ENCODE measurements at regions not wholly inside any gene's neighbourhood (a gene's known extent, or its start where the extent isn't known, plus 50 kb on each side); places are given as distances from the start of the nearest gene placed in this dataset.

GRCh38 chr10:76769582-76769981 is 868.0 kb downstream of the KCNMA1 start:
- no peaks in the 10 kb centered on the region for H4K20me1 ChIP-seq (replicated peaks; ENCODE audit: control insufficient read depth, insufficient read depth, low read length)
- no peaks in the 10 kb centered on the region; the same call in 1 of the 2 replicates for H3K9me3 ChIP-seq (replicated peaks; ENCODE audit: control insufficient read depth, insufficient read depth, low read depth, low read length)
- no TSS peak for BruUV-seq (replicated peaks)
- no peaks in the 10 kb centered on the region for H3K27me3 ChIP-seq (ENCODE audit: control insufficient read depth in 2 of 2, insufficient read depth in 2 of 2, low read length in 2 of 2)
- in situ Hi-C loops (cut with MboI): no loop called here
- FAIRE-seq (no peak), DNase-seq (ENCODE audit: extremely low read depth in 1 of 4, low spot score in 3 of 4) (no peak), ATAC-seq (no peak)
- no peaks in the 10 kb centered on the region for H3K4me1 ChIP-seq (replicated peaks in 1 of 2; ENCODE audit: control insufficient read depth in 2 of 2, insufficient read depth in 2 of 2, low read length in 2 of 2)
- no peak overlapping the region for H3K9ac ChIP-seq (ENCODE audit: insufficient read depth in 1 of 2, low read depth in 2 of 2, low read length in 2 of 2)
- no peak overlapping the region for H3K4me2 ChIP-seq (ENCODE audit: insufficient read depth, low read length)
- H3K79me2 ChIP-seq (ENCODE audit: control insufficient read depth, insufficient read depth, low read length): no peaks in the 10 kb centered on the region
- H3K27ac ChIP-seq (ENCODE audit: extremely low read depth, low read depth, low read length): no peak overlapping the region
- H3K4me3 ChIP-seq: no peak overlapping the region
- no peak for TF ChIP-seq SMAD2 (IDR thresholded peaks at IDR 0.05; ENCODE audit: low read depth, low read length)
- no peak for TF ChIP-seq TBP (optimal IDR thresholded peaks at IDR 0.05; ENCODE audit: low read depth, low read length)
- TF ChIP-seq ZNF717 (CRISPR knock-in tag; IDR thresholded peaks at IDR 0.05): no peak
- no peak for TF ChIP-seq HNRNPL (IDR thresholded peaks at IDR 0.05; ENCODE audit: low read depth, low read length)
- no peak for TF ChIP-seq STAT5B (CRISPR knock-in tag; IDR thresholded peaks at IDR 0.05)
- no peak for TF ChIP-seq ZNF41 (CRISPR knock-in tag; conservative IDR thresholded peaks at IDR 0.05)
- no peak for TF ChIP-seq ZNF354B (CRISPR knock-in tag; IDR thresholded peaks at IDR 0.05)
- no peak for TF ChIP-seq HNRNPUL1 (IDR thresholded peaks at IDR 0.05; ENCODE audit: low read length)
- ChIA-PET POLR2A (no interaction called here), CTCF (ENCODE audit: low intra/inter-chr PET ratio) (no interaction called here)
- no peak overlapping the region for H2AFZ ChIP-seq (ENCODE audit: low read depth, low read length)
- no peaks in the 10 kb centered on the region for H3K36me3 ChIP-seq (ENCODE audit: control insufficient read depth, insufficient read depth, low read length)
- H3K9me1 ChIP-seq (ENCODE audit: control insufficient read depth, insufficient read depth, low read length): no peaks in the 10 kb centered on the region
- intact Hi-C loops (cut with micrococcal nuclease): no loop called here

- WGBS (ENCODE audit: insufficient coverage, low coverage, missing lambda C conversion rate): 2% methylated on average over 2 of the region's 2 CpGs
Observed at GRCh38 chr10:76769161-76769560, 868.4 kb downstream of the KCNMA1 start.

More at GRCh38 chr10:76769161-76769560, 868.4 kb downstream of the KCNMA1 start:
- Histone ChIP-seq H3K9ac (ENCODE audit: insufficient read depth in 1 of 2, low read depth in 2 of 2, low read length in 2 of 2) (no peak overlapping the region), H3K4me1 (replicated peaks in 1 of 2; ENCODE audit: control insufficient read depth in 2 of 2, insufficient read depth in 2 of 2, low read length in 2 of 2) (no peaks in the 10 kb centered on the region), H4K20me1 (replicated peaks; ENCODE audit: control insufficient read depth, insufficient read depth, low read length) (no peaks in the 10 kb centered on the region), H3K4me3 (no peak overlapping the region), H3K36me3 (ENCODE audit: control insufficient read depth, insufficient read depth, low read length) (no peaks in the 10 kb centered on the region), H3K27me3 (ENCODE audit: control insufficient read depth in 2 of 2, insufficient read depth in 2 of 2, low read length in 2 of 2) (no peaks in the 10 kb centered on the region), H2AFZ (ENCODE audit: low read depth, low read length) (no peak overlapping the region), H3K4me2 (ENCODE audit: insufficient read depth, low read length) (no peak overlapping the region), H3K9me3 (replicated peaks; ENCODE audit: control insufficient read depth, insufficient read depth, low read depth, low read length) (no peaks in the 10 kb centered on the region), H3K79me2 (ENCODE audit: control insufficient read depth, insufficient read depth, low read length) (no peaks in the 10 kb centered on the region), H3K27ac (ENCODE audit: extremely low read depth, low read depth, low read length) (no peak overlapping the region), H3K9me1 (ENCODE audit: control insufficient read depth, insufficient read depth, low read length) (no peaks in the 10 kb centered on the region)
- TF ChIP-seq SFPQ (IDR thresholded peaks at IDR 0.05; ENCODE audit: low read depth, low read length): no peak
- no peak for TF ChIP-seq GTF3C2 (IDR thresholded peaks at IDR 0.05; ENCODE audit: borderline replicate concordance, extremely low read depth, insufficient read length)
- no peak for TF ChIP-seq ZNF174 (CRISPR knock-in tag; IDR thresholded peaks at IDR 0.05)
- no peak for DNase-seq (ENCODE audit: extremely low read depth in 1 of 4, low spot score in 3 of 4)
- in situ Hi-C loops (cut with MboI): no loop called here
- POLR2A ChIA-PET: interaction anchor here (0.7 kb wide), 1 partner anchor 15 kb away, joined by 4 read pairs; no protein-coding TSS in a partner anchor
- CTCF ChIA-PET (ENCODE audit: low intra/inter-chr PET ratio): no interaction called here
- no peak for ATAC-seq
- intact Hi-C loops (cut with micrococcal nuclease): no loop called here
- no TSS peak for BruUV-seq (replicated peaks)
- no peak for FAIRE-seq

Data from K562 (cell line).